ENCODE measurements at regions not wholly inside any gene's neighbourhood (a gene's known extent, or its start where the extent isn't known, plus 50 kb on each side); places are given as distances from the start of the nearest gene placed in this dataset.
"Not testable (repeated sequence)": the region's sequence is repeated elsewhere in the genome, so short reads cannot be mapped to it uniquely, and the experiment has no call there.

GRCh38 chr16:82271636-82272035, 101.6 kb upstream of the MPHOSPH6 start:
- no peak for DNase-seq
- H3K4me3 ChIP-seq (ENCODE audit: low read depth, low read length) = no peak overlapping the region
- no peak for TF ChIP-seq CTCF (IDR thresholded peaks at IDR 0.05; ENCODE audit: low read depth, low read length)
- H3K36me3 ChIP-seq = no peaks in the 10 kb centered on the region
- H3K27me3 ChIP-seq (ENCODE audit: insufficient read depth, low read depth, severe bottlenecking) = no peaks in the 10 kb centered on the region
- H3K9me3 ChIP-seq (ENCODE audit: severe bottlenecking) = no peaks in the 10 kb centered on the region
- no peak overlapping the region for H3K27ac ChIP-seq

GRCh38 chr16:82267675-82268074, 97.7 kb upstream of the MPHOSPH6 start:
- H3K36me3 ChIP-seq; H3K4me3 ChIP-seq (ENCODE audit: low read depth, low read length); H3K9me3 ChIP-seq (ENCODE audit: severe bottlenecking); H3K27ac ChIP-seq; H3K27me3 ChIP-seq (ENCODE audit: insufficient read depth, low read depth, severe bottlenecking); DNase-seq: not testable (repeated sequence)

GRCh38 chr16:82265809-82266208, 95.8 kb upstream of the MPHOSPH6 start:
- no peak overlapping the region for H3K4me3 ChIP-seq (ENCODE audit: low read depth, low read length)
- no peak for TF ChIP-seq CTCF (IDR thresholded peaks at IDR 0.05; ENCODE audit: low read depth, low read length)
- no peaks in the 10 kb centered on the region for H3K36me3 ChIP-seq
- H3K27me3 ChIP-seq (ENCODE audit: insufficient read depth, low read depth, severe bottlenecking) = no peaks in the 10 kb centered on the region
- no peak overlapping the region for H3K27ac ChIP-seq
- H3K9me3 ChIP-seq (ENCODE audit: severe bottlenecking) = no peaks in the 10 kb centered on the region
- DNase-seq = no peak

- DNase-seq = no peak
- H3K27ac ChIP-seq = no peak overlapping the region
- H3K27me3 ChIP-seq (ENCODE audit: insufficient read depth, low read depth, severe bottlenecking) = no peaks in the 10 kb centered on the region
- no peak overlapping the region for H3K4me3 ChIP-seq (ENCODE audit: low read depth, low read length)
- no peaks in the 10 kb centered on the region for H3K9me3 ChIP-seq (ENCODE audit: severe bottlenecking)
- TF ChIP-seq CTCF (IDR thresholded peaks at IDR 0.05; ENCODE audit: low read depth, low read length) = no peak
- no peaks in the 10 kb centered on the region for H3K36me3 ChIP-seq
These were observed 94.7 kb upstream of the MPHOSPH6 start for GRCh38 chr16:82264756-82265155.

GRCh38 chr16:82263521-82264143, 93.6 kb upstream of the MPHOSPH6 start:
- Histone ChIP-seq H3K4me3 (ENCODE audit: low read depth, low read length) (no peak overlapping the region), H3K9me3 (ENCODE audit: severe bottlenecking) (no peaks in the 10 kb centered on the region), H3K27me3 (ENCODE audit: insufficient read depth, low read depth, severe bottlenecking) (no peaks in the 10 kb centered on the region), H3K36me3 (no peaks in the 10 kb centered on the region), H3K27ac (no peak overlapping the region)
- peak; percentile 64 for TF ChIP-seq CTCF (IDR thresholded peaks at IDR 0.05; ENCODE audit: low read depth, low read length)
- peak; percentile 24 for DNase-seq

GRCh38 chr16:82262244-82262643, 92.2 kb upstream of the MPHOSPH6 start:
- DNase-seq = no peak
- Histone ChIP-seq H3K36me3 (no peaks in the 10 kb centered on the region), H3K27ac (no peak overlapping the region), H3K9me3 (ENCODE audit: severe bottlenecking) (no peaks in the 10 kb centered on the region), H3K27me3 (ENCODE audit: insufficient read depth, low read depth, severe bottlenecking) (no peaks in the 10 kb centered on the region), H3K4me3 (ENCODE audit: low read depth, low read length) (no peak overlapping the region)
- TF ChIP-seq CTCF (IDR thresholded peaks at IDR 0.05; ENCODE audit: low read depth, low read length) = no peak
